GM12878 (cell line): ENCODE measurements at regions not wholly inside any gene's neighbourhood (a gene's known extent, or its start where the extent isn't known, plus 50 kb on each side); places are given as distances from the start of the nearest gene placed in this dataset.

Experiments used
- ATAC-seq: fragments of 200-7000 bp; cut with Tn5 transposase; 3 replicates; pipeline ENCODE4 v1.9.1; 2020; ENCODE audit warnings: mild to moderate bottlenecking, moderate library complexity
- BruUV-seq: library from RNA; stranded (reverse); fragments of 400-500 nt; replicated peaks from 2 replicates; lab custom pipeline; 2021; lab: Mats Ljungman, UMichigan
- CTCF ChIA-PET: fragments of 300-600 bp; sonication (Branson Sonifier 250); formaldehyde crosslinking; extraction: SDS; loops from one replicate; lab custom pipeline; 2021; ENCODE audit warnings: inconsistent platforms; lab: Yijun Ruan, JAX
- POLR2A ChIA-PET: fragments of 350-600 bp; formaldehyde crosslinking; extraction: SDS; loops from one replicate; lab custom pipeline; 2021; ENCODE audit warnings: inconsistent platforms; lab: Charles Lee
- RAD21 ChIA-PET: fragments of 300-600 bp; sonication (Branson Sonifier 250); formaldehyde crosslinking; loops from one replicate; lab custom pipeline; 2023; ENCODE audit warnings: antibody characterized with exemption; ENCODE audit not compliant: unreplicated experiment; lab: Charles Lee
- SMC1A ChIA-PET: fragments of 300-600 bp; sonication (Branson Sonifier 250); formaldehyde crosslinking; loops from one replicate; lab custom pipeline; 2023; ENCODE audit not compliant: unreplicated experiment, uncharacterized antibody; lab: Charles Lee
- DNase-seq: peaks from one replicate; pipeline ENCODE4 v3.0.0-alpha.2; 2011; ENCODE audit warnings: low read depth, low spot score
- FAIRE-seq: peaks from 3 replicates; lab custom pipeline; 2011; peaks lifted over from hg19 to GRCh38; lab: Jason Lieb, UNC
- H2AFZ ChIP-seq: 2 replicates; pipeline ENCODE4 v1.6.0; 2011; ENCODE audit warnings: low read depth, low read length, control low read depth; ENCODE audit not compliant: control insufficient read depth
- H3K27ac ChIP-seq: 2 replicates; pipeline ENCODE4 v1.5.1; 2011; ENCODE audit warnings: control low read depth; ENCODE audit not compliant: control insufficient read depth, insufficient read depth
- H3K27me3 ChIP-seq, 2 experiments: replicated peaks in 1 of 2; 2 replicates each; pipeline versions ENCODE4 v1.6.0 to v1.6.1; 2011; ENCODE audit warnings: low read length in 1 of 2; ENCODE audit not compliant: control insufficient read depth in 2 of 2, insufficient read depth in 2 of 2
- H3K36me3 ChIP-seq, 2 experiments: 2 replicates each; pipeline ENCODE4 v1.5.1; 2011; ENCODE audit warnings: low read length in 1 of 2; ENCODE audit not compliant: control insufficient read depth in 2 of 2, insufficient read depth in 2 of 2
- H3K4me1 ChIP-seq: 2 replicates; pipeline ENCODE4 v1.6.1; 2011; ENCODE audit warnings: mild to moderate bottlenecking, low read length, moderate library complexity, mixed read lengths; ENCODE audit not compliant: control insufficient read depth, insufficient read depth
- H3K4me2 ChIP-seq: 2 replicates; pipeline ENCODE4 v1.6.0; 2011; ENCODE audit warnings: control low read depth; ENCODE audit not compliant: control insufficient read depth, insufficient read depth
- H3K4me3 ChIP-seq: fragments of 200-600 bp; sonication (generic); 2 replicates; pipeline ENCODE4 v1.5.1; 2016
- H3K79me2 ChIP-seq: 2 replicates; pipeline ENCODE4 v1.6.0; 2011; ENCODE audit warnings: low read length; ENCODE audit not compliant: control insufficient read depth, insufficient read depth
- H3K9ac ChIP-seq: 2 replicates; pipeline ENCODE4 v1.8.0; 2011; ENCODE audit warnings: low read length, control low read depth, mixed read lengths; ENCODE audit not compliant: control insufficient read depth, insufficient read depth
- H3K9me3 ChIP-seq: replicated peaks from 3 replicates; pipeline ENCODE4 v1.5.1; 2011; ENCODE audit warnings: mild to moderate bottlenecking, low read length; ENCODE audit not compliant: control insufficient read depth, insufficient read depth
- H4K20me1 ChIP-seq: 2 replicates; pipeline ENCODE4 v1.6.0; 2011; ENCODE audit not compliant: control insufficient read depth, insufficient read depth
- ATF3 ChIP-seq: IDR thresholded peaks from 2 replicates; pipeline ENCODE4 v1.6.1; 2011; ENCODE audit warnings: low read depth, mild to moderate bottlenecking, low read length, moderate library complexity, borderline replicate concordance; ENCODE audit errors: extremely low read depth
- CHD2 ChIP-seq: IDR thresholded peaks from 2 replicates; pipeline ENCODE4 v1.6.1; 2011; ENCODE audit warnings: low read depth, low read length, improper control_type of control experiment, borderline replicate concordance
- E2F4 ChIP-seq: IDR thresholded peaks from 2 replicates; pipeline ENCODE4 v1.6.1; 2012; ENCODE audit warnings: low read depth, low read length, improper control_type of control experiment
- RBBP5 ChIP-seq: fragments of 200-600 bp; sonication (generic); conservative IDR thresholded peaks from 2 replicates; pipeline ENCODE4 v1.6.1; 2016
- WGBS: methylation state at CpG from one replicate; pipeline ENCODE4 v1.1.6; 2016; ENCODE audit warnings: low lambda C conversion rate; ENCODE audit not compliant: insufficient replicate concordance, insufficient coverage; ENCODE audit errors: missing lambda C conversion rate; 5-methylcytosine and 5-hydroxymethylcytosine counted together
- in situ Hi-C: fragments of 300-500 bp; cut with MboI; formaldehyde crosslinking; loops from 9 replicates; pipeline ENCODE4 v1.14.3; 2018; ENCODE audit warnings: mixed read lengths
- intact Hi-C: fragments of 100-400 bp; cut with micrococcal nuclease; formaldehyde crosslinking; loops from one replicate; pipeline ENCODE4 v1.14.2; 2022; ENCODE audit not compliant: unreplicated experiment
- TF ChIP-seq, protein P1 (sequence below): fragments of 450-650 bp; IDR thresholded peaks from 2 replicates; pipeline ENCODE4 v1.6.1; 2017; ENCODE audit warnings: mild to moderate bottlenecking, low read depth, inconsistent platforms; ENCODE audit not compliant: poor library complexity, severe bottlenecking
- TF ChIP-seq, protein P2 (sequence below): fragments of 450-650 bp; IDR thresholded peaks from 2 replicates; pipeline ENCODE4 v1.6.1; 2014; ENCODE audit warnings: mild to moderate bottlenecking
- TF ChIP-seq, protein P3 (sequence below): fragments of 450-650 bp; IDR thresholded peaks from 2 replicates; pipeline ENCODE4 v1.6.1; 2016; ENCODE audit warnings: mild to moderate bottlenecking, moderate library complexity, borderline replicate concordance
- TF ChIP-seq, protein P4 (sequence below): IDR thresholded peaks from 2 replicates; pipeline ENCODE4 v1.6.1; 2012; ENCODE audit warnings: low read depth, low read length, improper control_type of control experiment
- TF ChIP-seq, protein P5 (sequence below): IDR thresholded peaks from 2 replicates; pipeline ENCODE4 v1.6.1; 2011; ENCODE audit warnings: borderline replicate concordance, low read depth, mild to moderate bottlenecking, moderate library complexity, low read length; ENCODE audit not compliant: insufficient read depth, poor library complexity, severe bottlenecking

DNA sequence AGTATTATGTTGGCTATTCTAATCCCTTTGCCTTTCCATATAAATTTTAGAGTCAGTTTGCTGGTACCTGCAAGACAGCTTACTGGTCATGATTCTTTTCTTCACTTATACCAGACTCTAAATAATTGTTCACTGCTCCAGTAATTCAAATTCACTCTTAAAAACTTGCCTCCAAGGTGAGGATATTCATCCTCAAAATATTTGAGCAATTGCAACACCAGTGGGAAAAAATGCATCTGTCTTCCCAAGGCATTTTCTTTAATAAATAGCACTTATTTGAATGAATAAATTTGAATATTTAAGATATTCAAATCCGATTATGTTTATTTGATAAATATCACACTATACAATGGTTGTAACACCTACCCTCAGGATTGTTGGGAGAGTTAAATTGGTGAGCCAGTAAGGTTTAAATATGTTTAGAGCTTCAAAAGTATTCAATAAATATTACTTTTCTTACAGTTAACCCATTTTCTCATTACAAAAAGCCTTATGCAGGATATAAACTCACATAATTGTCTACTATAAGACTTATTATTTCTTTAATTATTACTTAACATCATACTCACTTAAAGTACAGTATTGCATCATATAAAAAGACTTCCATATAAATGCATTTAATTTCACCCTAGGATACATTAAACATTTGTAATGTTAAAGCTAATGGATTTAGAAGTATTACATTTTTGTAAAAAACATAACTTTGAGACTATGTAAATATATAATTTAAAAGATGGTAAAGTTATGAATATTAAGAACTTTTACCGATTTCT lies 285.6 kb downstream of the SAMD5 start (continued):
- TF ChIP-seq, protein P1, sequence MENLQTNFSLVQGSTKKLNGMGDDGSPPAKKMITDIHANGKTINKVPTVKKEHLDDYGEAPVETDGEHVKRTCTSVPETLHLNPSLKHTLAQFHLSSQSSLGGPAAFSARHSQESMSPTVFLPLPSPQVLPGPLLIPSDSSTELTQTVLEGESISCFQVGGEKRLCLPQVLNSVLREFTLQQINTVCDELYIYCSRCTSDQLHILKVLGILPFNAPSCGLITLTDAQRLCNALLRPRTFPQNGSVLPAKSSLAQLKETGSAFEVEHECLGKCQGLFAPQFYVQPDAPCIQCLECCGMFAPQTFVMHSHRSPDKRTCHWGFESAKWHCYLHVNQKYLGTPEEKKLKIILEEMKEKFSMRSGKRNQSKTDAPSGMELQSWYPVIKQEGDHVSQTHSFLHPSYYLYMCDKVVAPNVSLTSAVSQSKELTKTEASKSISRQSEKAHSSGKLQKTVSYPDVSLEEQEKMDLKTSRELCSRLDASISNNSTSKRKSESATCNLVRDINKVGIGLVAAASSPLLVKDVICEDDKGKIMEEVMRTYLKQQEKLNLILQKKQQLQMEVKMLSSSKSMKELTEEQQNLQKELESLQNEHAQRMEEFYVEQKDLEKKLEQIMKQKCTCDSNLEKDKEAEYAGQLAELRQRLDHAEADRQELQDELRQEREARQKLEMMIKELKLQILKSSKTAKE = no peak
- TF ChIP-seq E2F4 = no peak

GRCh38 chr6:147802459-147802858 lies 294.0 kb downstream of the SAMD5 start:
- DNase-seq = no peak
- 61% methylated on average over 4 of the region's 4 CpGs for WGBS
- intact Hi-C loops = no loop called here
- Histone ChIP-seq H3K4me3 (no peak overlapping the region), H3K9ac (no peak overlapping the region), H3K27me3 (no peaks in the 10 kb centered on the region), H3K4me1 (no peaks in the 10 kb centered on the region), H3K79me2 (no peaks in the 10 kb centered on the region), H3K4me2 (no peak overlapping the region), H3K9me3 (no peaks in the 10 kb centered on the region), H4K20me1 (no peaks in the 10 kb centered on the region), H3K36me3 (no peaks in the 10 kb centered on the region), H3K27ac (no peak overlapping the region), H2AFZ (no peak overlapping the region)
- no peak for ATAC-seq
- CTCF ChIA-PET = no interaction called here
- POLR2A ChIA-PET = no interaction called here
- in situ Hi-C loops = no loop called here
- RAD21 ChIA-PET = no interaction called here
- BruUV-seq = no TSS peak
- SMC1A ChIA-PET = interaction anchor here (0.6 kb wide), 1 partner anchor 133 kb away, joined by 3 read pairs; no protein-coding TSS in a partner anchor
- no peak for FAIRE-seq
- TF ChIP-seq RBBP5 (no peak), CHD2 (no peak), ATF3 (no peak)
- TF ChIP-seq, protein P2, sequence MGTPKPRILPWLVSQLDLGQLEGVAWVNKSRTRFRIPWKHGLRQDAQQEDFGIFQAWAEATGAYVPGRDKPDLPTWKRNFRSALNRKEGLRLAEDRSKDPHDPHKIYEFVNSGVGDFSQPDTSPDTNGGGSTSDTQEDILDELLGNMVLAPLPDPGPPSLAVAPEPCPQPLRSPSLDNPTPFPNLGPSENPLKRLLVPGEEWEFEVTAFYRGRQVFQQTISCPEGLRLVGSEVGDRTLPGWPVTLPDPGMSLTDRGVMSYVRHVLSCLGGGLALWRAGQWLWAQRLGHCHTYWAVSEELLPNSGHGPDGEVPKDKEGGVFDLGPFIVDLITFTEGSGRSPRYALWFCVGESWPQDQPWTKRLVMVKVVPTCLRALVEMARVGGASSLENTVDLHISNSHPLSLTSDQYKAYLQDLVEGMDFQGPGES = no peak
- TF ChIP-seq, protein P3, sequence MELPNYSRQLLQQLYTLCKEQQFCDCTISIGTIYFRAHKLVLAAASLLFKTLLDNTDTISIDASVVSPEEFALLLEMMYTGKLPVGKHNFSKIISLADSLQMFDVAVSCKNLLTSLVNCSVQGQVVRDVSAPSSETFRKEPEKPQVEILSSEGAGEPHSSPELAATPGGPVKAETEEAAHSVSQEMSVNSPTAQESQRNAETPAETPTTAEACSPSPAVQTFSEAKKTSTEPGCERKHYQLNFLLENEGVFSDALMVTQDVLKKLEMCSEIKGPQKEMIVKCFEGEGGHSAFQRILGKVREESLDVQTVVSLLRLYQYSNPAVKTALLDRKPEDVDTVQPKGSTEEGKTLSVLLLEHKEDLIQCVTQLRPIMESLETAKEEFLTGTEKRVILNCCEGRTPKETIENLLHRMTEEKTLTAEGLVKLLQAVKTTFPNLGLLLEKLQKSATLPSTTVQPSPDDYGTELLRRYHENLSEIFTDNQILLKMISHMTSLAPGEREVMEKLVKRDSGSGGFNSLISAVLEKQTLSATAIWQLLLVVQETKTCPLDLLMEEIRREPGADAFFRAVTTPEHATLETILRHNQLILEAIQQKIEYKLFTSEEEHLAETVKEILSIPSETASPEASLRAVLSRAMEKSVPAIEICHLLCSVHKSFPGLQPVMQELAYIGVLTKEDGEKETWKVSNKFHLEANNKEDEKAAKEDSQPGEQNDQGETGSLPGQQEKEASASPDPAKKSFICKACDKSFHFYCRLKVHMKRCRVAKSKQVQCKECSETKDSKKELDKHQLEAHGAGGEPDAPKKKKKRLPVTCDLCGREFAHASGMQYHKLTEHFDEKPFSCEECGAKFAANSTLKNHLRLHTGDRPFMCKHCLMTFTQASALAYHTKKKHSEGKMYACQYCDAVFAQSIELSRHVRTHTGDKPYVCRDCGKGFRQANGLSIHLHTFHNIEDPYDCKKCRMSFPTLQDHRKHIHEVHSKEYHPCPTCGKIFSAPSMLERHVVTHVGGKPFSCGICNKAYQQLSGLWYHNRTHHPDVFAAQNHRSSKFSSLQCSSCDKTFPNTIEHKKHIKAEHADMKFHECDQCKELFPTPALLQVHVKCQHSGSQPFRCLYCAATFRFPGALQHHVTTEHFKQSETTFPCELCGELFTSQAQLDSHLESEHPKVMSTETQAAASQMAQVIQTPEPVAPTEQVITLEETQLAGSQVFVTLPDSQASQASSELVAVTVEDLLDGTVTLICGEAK = no peak
- TF ChIP-seq, protein P4, sequence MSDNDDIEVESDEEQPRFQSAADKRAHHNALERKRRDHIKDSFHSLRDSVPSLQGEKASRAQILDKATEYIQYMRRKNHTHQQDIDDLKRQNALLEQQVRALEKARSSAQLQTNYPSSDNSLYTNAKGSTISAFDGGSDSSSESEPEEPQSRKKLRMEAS = no peak
- TF ChIP-seq, protein P5, sequence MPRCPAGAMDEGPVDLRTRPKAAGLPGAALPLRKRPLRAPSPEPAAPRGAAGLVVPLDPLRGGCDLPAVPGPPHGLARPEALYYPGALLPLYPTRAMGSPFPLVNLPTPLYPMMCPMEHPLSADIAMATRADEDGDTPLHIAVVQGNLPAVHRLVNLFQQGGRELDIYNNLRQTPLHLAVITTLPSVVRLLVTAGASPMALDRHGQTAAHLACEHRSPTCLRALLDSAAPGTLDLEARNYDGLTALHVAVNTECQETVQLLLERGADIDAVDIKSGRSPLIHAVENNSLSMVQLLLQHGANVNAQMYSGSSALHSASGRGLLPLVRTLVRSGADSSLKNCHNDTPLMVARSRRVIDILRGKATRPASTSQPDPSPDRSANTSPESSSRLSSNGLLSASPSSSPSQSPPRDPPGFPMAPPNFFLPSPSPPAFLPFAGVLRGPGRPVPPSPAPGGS = no peak
